H1 (cell line): ENCODE measurements at regions not wholly inside any gene's neighbourhood (a gene's known extent, or its start where the extent isn't known, plus 50 kb on each side); places are given as distances from the start of the nearest gene placed in this dataset.

ENCODE experiments used
- CTCF ChIA-PET: fragments of 300-600 bp; sonication (Branson Sonifier 250); formaldehyde crosslinking; loops from one replicate; lab custom pipeline; 2021; ENCODE audit not compliant: partially characterized antibody; lab: Charles Lee
- POLR2A ChIA-PET: fragments of 300-600 bp; sonication (Branson Sonifier 250); formaldehyde crosslinking; loops from one replicate; lab custom pipeline; 2021; ENCODE audit warnings: inconsistent platforms; ENCODE audit not compliant: partially characterized antibody; lab: Charles Lee
- DNase-seq, 2 experiments: peaks; one replicate each; pipeline versions ENCODE4 v3.0.0 to v3.0.0-alpha.2; 2010 to 2022; ENCODE audit warnings: low spot score in 2 of 2, low read depth in 1 of 2, mixed read lengths in 1 of 2
- FAIRE-seq: peaks from 2 replicates; lab custom pipeline; 2011; peaks lifted over from hg19 to GRCh38; lab: Jason Lieb, UNC
- H2AFZ ChIP-seq: 2 replicates; pipeline ENCODE4 v1.8.1; 2012; ENCODE audit warnings: low read length, inconsistent platforms
- H2AK5ac ChIP-seq: 2 replicates; pipeline ENCODE4 v1.6.1; 2013; ENCODE audit warnings: low read depth, low read length
- H2BK120ac ChIP-seq: replicated peaks from 2 replicates; pipeline ENCODE3; 2013; ENCODE audit warnings: low read depth, low read length, inconsistent platforms
- H2BK12ac ChIP-seq: 2 replicates; pipeline ENCODE4 v1.6.1; 2013; ENCODE audit warnings: low read depth, low read length
- H2BK15ac ChIP-seq: 2 replicates; pipeline ENCODE4 v1.6.1; 2013; ENCODE audit warnings: low read length
- H2BK20ac ChIP-seq: 2 replicates; pipeline ENCODE4 v1.6.1; 2013; ENCODE audit warnings: low read length
- H2BK5ac ChIP-seq: 2 replicates; pipeline ENCODE4 v1.6.1; 2013; ENCODE audit warnings: low read depth, low read length
- H3K14ac ChIP-seq: 2 replicates; pipeline ENCODE4 v1.6.1; 2013; ENCODE audit warnings: inconsistent platforms; ENCODE audit not compliant: insufficient read length
- H3K18ac ChIP-seq: 2 replicates; pipeline ENCODE4 v1.6.1; 2013; ENCODE audit warnings: low read length; ENCODE audit errors: extremely low read depth
- H3K23ac ChIP-seq: 2 replicates; pipeline ENCODE4 v1.6.1; 2013; ENCODE audit warnings: inconsistent platforms; ENCODE audit not compliant: insufficient read length
- H3K23me2 ChIP-seq: 2 replicates; pipeline ENCODE4 v1.6.1; 2013; ENCODE audit warnings: low read depth, low read length
- H3K27ac ChIP-seq: 2 replicates; pipeline ENCODE4 v1.6.1; 2011; ENCODE audit warnings: low read depth, low read length, inconsistent platforms
- H3K27me3 ChIP-seq, 4 experiments: replicated peaks in 1 of 4; 1 replicate in 1 of 4; 2 replicates in 3 of 4; pipeline versions ENCODE4 v1.6.1 to v1.8.1; 2011 to 2013; ENCODE audit warnings: low read length in 3 of 4, mild to moderate bottlenecking in 3 of 4, inconsistent platforms in 2 of 4, mixed read lengths in 2 of 4, moderate library complexity in 1 of 4; ENCODE audit not compliant: control insufficient read depth in 3 of 4, insufficient read depth in 3 of 4; ENCODE audit errors: extremely low read depth in 1 of 4
- H3K36me3 ChIP-seq, 4 experiments: 2 replicates each; pipeline versions ENCODE4 v1.6.1 to v1.8.1; 2011 to 2013; ENCODE audit warnings: mild to moderate bottlenecking in 4 of 4, low read length in 3 of 4, moderate library complexity in 2 of 4, control low read depth in 1 of 4, inconsistent platforms in 1 of 4; ENCODE audit not compliant: insufficient read depth in 4 of 4, control insufficient read depth in 2 of 4
- H3K4ac ChIP-seq: replicated peaks from 2 replicates; pipeline ENCODE3; 2013; ENCODE audit warnings: low read length, low read depth, mixed read lengths, inconsistent platforms; ENCODE audit not compliant: insufficient read length
- H3K4me1 ChIP-seq, 4 experiments: replicated peaks in 1 of 4; 1 replicate in 1 of 4; 2 replicates in 3 of 4; pipeline versions ENCODE4 v1.6.1 to v1.8.1; 2011 to 2013; ENCODE audit warnings: low read length in 3 of 4, inconsistent platforms in 2 of 4, mixed read lengths in 1 of 4; ENCODE audit not compliant: insufficient read depth in 4 of 4, control insufficient read depth in 3 of 4
- H3K4me2 ChIP-seq, 2 experiments: 2 replicates each; pipeline versions ENCODE4 v1.6.1 to v1.8.1; 2011 to 2013; ENCODE audit warnings: low read depth in 2 of 2, low read length in 2 of 2, control low read depth in 1 of 2, inconsistent platforms in 1 of 2, mild to moderate bottlenecking in 1 of 2; ENCODE audit not compliant: insufficient read depth in 1 of 2
- H3K4me3 ChIP-seq, 4 experiments: fragments of 200-600, 300-600 bp in 1 of 4; sonication (generic), shearing (Covaris generic), sonication (Bioruptor Twin) in 1 of 4; 2 replicates each; pipeline versions ENCODE4 v1.5.1 to v1.8.1; 2011 to 2016; ENCODE audit warnings: low read length in 4 of 4, low read depth in 3 of 4, control low read depth in 2 of 4, inconsistent platforms in 2 of 4, mild to moderate bottlenecking in 2 of 4, mixed read lengths in 1 of 4, moderate library complexity in 1 of 4; ENCODE audit not compliant: insufficient read depth in 2 of 4; ENCODE audit errors: extremely low read depth in 1 of 4
- H3K56ac ChIP-seq: replicated peaks from 2 replicates; pipeline ENCODE3; 2013; ENCODE audit warnings: low read depth, mild to moderate bottlenecking, mixed read lengths, low read length, inconsistent platforms; ENCODE audit not compliant: insufficient read length
- H3K79me1 ChIP-seq: 2 replicates; pipeline ENCODE4 v1.6.1; 2013; ENCODE audit warnings: low read depth, low read length, control low read depth
- H3K79me2 ChIP-seq, 2 experiments: 2 replicates each; pipeline versions ENCODE4 v1.6.1 to v1.8.1; 2012 to 2013; ENCODE audit warnings: low read length in 2 of 2, mild to moderate bottlenecking in 2 of 2, inconsistent platforms in 1 of 2; ENCODE audit not compliant: insufficient read depth in 2 of 2, control insufficient read depth in 1 of 2
- H3K9ac ChIP-seq, 4 experiments: replicated peaks in 1 of 4; 1 replicate in 1 of 4; 2 replicates in 3 of 4; pipeline versions ENCODE4 v1.6.1 to v1.8.1; 2011 to 2013; ENCODE audit warnings: low read depth in 3 of 4, low read length in 3 of 4, control low read depth in 2 of 4, mild to moderate bottlenecking in 2 of 4, moderate library complexity in 2 of 4, inconsistent platforms in 1 of 4; ENCODE audit errors: extremely low read depth in 1 of 4
- H3K9me3 ChIP-seq, 2 experiments: 2 replicates each; pipeline versions ENCODE4 v1.6.1 to v1.8.1; 2012 to 2013; ENCODE audit warnings: mild to moderate bottlenecking in 2 of 2, moderate library complexity in 2 of 2, control low read depth in 1 of 2, inconsistent platforms in 1 of 2, low read depth in 1 of 2, low read length in 1 of 2, mixed read lengths in 1 of 2; ENCODE audit not compliant: insufficient read depth in 2 of 2
- H4K20me1 ChIP-seq, 2 experiments: replicated peaks in 1 of 2; 2 replicates each; pipeline versions ENCODE3 to v1.8.1; 2011 to 2013; ENCODE audit warnings: inconsistent platforms in 2 of 2, low read length in 2 of 2, mild to moderate bottlenecking in 1 of 2; ENCODE audit not compliant: insufficient read depth in 2 of 2, control insufficient read depth in 1 of 2
- H4K5ac ChIP-seq: 2 replicates; pipeline ENCODE4 v1.6.1; 2013; ENCODE audit warnings: low read length, low read depth, mixed read lengths, inconsistent platforms; ENCODE audit not compliant: insufficient read length
- H4K8ac ChIP-seq: 2 replicates; pipeline ENCODE4 v1.8.0; 2013; ENCODE audit warnings: mild to moderate bottlenecking, moderate library complexity, low read length, inconsistent platforms; ENCODE audit not compliant: insufficient read depth; ENCODE audit errors: extremely low read depth
- H4K91ac ChIP-seq: replicated peaks from 2 replicates; pipeline ENCODE3; 2013; ENCODE audit warnings: low read length, mixed read lengths, inconsistent platforms; ENCODE audit not compliant: insufficient read length
- ASH2L ChIP-seq: fragments of 200-600, 300-600 bp; sonication (generic); IDR thresholded peaks from one replicate; pipeline ENCODE4 v1.7.1; 2017; ENCODE audit warnings: low read length
- BRCA1 ChIP-seq: IDR thresholded peaks from 2 replicates; pipeline ENCODE4 v1.6.1; 2012; ENCODE audit warnings: low read depth, low read length, improper control_type of control experiment
- CHD2 ChIP-seq: IDR thresholded peaks from 2 replicates; pipeline ENCODE4 v1.6.1; 2012; ENCODE audit warnings: low read length, improper control_type of control experiment
- CTBP2 ChIP-seq: IDR thresholded peaks from 2 replicates; pipeline ENCODE4 v1.7.0; 2011; ENCODE audit warnings: borderline replicate concordance, mild to moderate bottlenecking, moderate library complexity, mixed read lengths, low read length; ENCODE audit not compliant: insufficient read depth, insufficient read length
- RFX5 ChIP-seq: IDR thresholded peaks from 2 replicates; pipeline ENCODE4 v1.6.1; 2011; ENCODE audit warnings: low read depth, low read length, improper control_type of control experiment, borderline replicate concordance
- WGBS, 2 experiments: shearing (Covaris generic) in 1 of 2; methylation state at CpG; one replicate each; pipeline versions ENCODE4 v1.1.6 to v1.1.7; 2013 to 2015; ENCODE audit warnings: low lambda C conversion rate in 2 of 2, mixed read lengths in 2 of 2, inconsistent platforms in 1 of 2, low coverage in 1 of 2, missing lambda C conversion rate in 1 of 2; ENCODE audit not compliant: insufficient replicate concordance in 2 of 2, insufficient coverage in 1 of 2, insufficient read length in 1 of 2; ENCODE audit errors: extremely low coverage in 1 of 2, missing lambda C conversion rate in 1 of 2; 5-methylcytosine and 5-hydroxymethylcytosine counted together

GRCh38 chr1:57868239-57868638 is 444.4 kb upstream of the DAB1 start:
- no peak overlapping the region for H2AFZ ChIP-seq
- 91% methylated on average over 3 of the region's 3 CpGs; no CpG with 5 or more reads in 1 of the 2 experiments for WGBS, 2 experiments
- H3K9ac ChIP-seq = no peak overlapping the region
- no peak overlapping the region for H3K27ac ChIP-seq
- no peak overlapping the region for H2BK5ac ChIP-seq
- H4K5ac ChIP-seq = no peak overlapping the region
- no peak overlapping the region for H2BK15ac ChIP-seq
- ChIA-PET POLR2A (no interaction called here), CTCF (no interaction called here)
- no peak overlapping the region for H3K4me2 ChIP-seq
- H4K20me1 ChIP-seq = no peaks in the 10 kb centered on the region
- no peaks in the 10 kb centered on the region for H3K9me3 ChIP-seq
- no peak overlapping the region for H3K14ac ChIP-seq
- no peaks in the 10 kb centered on the region for H3K27me3 ChIP-seq
- no peak overlapping the region for H2BK120ac ChIP-seq
- no peak overlapping the region for H2BK20ac ChIP-seq
- H2AK5ac ChIP-seq = no peak overlapping the region
- no peak overlapping the region for H3K4me3 ChIP-seq
- H3K36me3 ChIP-seq = no peaks in the 10 kb centered on the region
- no peaks in the 10 kb centered on the region for H3K79me1 ChIP-seq
- DNase-seq = no peak
- H3K18ac ChIP-seq = no peak overlapping the region
- H3K4ac ChIP-seq = no peak overlapping the region
- no peaks in the 10 kb centered on the region for H3K23me2 ChIP-seq
- H4K8ac ChIP-seq = no peak overlapping the region
- H2BK12ac ChIP-seq = no peak overlapping the region
- TF ChIP-seq BRCA1 (no peak), ASH2L (no peak), CTBP2 (no peak), RFX5 (no peak), CHD2 (no peak)
- H3K56ac ChIP-seq = no peak overlapping the region
- no peaks in the 10 kb centered on the region for H3K4me1 ChIP-seq
- no peak overlapping the region for H3K23ac ChIP-seq
- H4K91ac ChIP-seq = no peak overlapping the region
- H3K79me2 ChIP-seq = no peaks in the 10 kb centered on the region
- no peak for FAIRE-seq
